KMS-11 (cell line): ENCODE measurements at regions not wholly inside any gene's neighbourhood (a gene's known extent, or its start where the extent isn't known, plus 50 kb on each side); places are given as distances from the start of the nearest gene placed in this dataset.
"Not testable (repeated sequence)": the region's sequence is repeated elsewhere in the genome, so short reads cannot be mapped to it uniquely, and the experiment has no call there.

Experiments used
- H2AFZ ChIP-seq: fragments of 200-600 bp; sonication (generic); 2 replicates; pipeline ENCODE4 v1.6.1; 2016; ENCODE audit warnings: antibody characterized with exemption, mixed run types, low read depth
- H3K27ac ChIP-seq: fragments of 200-600 bp; sonication (generic); 2 replicates; pipeline ENCODE4 v1.6.1; 2016; ENCODE audit warnings: mild to moderate bottlenecking, mixed run types
- H3K27me3 ChIP-seq: fragments of 200-600 bp; sonication (generic); 2 replicates; pipeline ENCODE4 v1.6.1; 2017; ENCODE audit warnings: mild to moderate bottlenecking, low read depth, mixed run types, moderate library complexity; ENCODE audit not compliant: insufficient read depth
- H3K36me3 ChIP-seq: fragments of 200-600 bp; sonication (generic); 2 replicates; pipeline ENCODE4 v1.6.1; 2017; ENCODE audit warnings: mild to moderate bottlenecking, mixed run types; ENCODE audit not compliant: insufficient read depth
- H3K4me1 ChIP-seq: fragments of 200-600 bp; sonication (generic); 2 replicates; pipeline ENCODE4 v1.6.1; 2016; ENCODE audit warnings: mild to moderate bottlenecking, low read depth, mixed run types; ENCODE audit not compliant: poor library complexity, severe bottlenecking
- H3K4me2 ChIP-seq: fragments of 200-600 bp; sonication (generic); 2 replicates; pipeline ENCODE4 v1.7.0; 2016; ENCODE audit warnings: mild to moderate bottlenecking, mixed run types
- H3K4me3 ChIP-seq: fragments of 200-600 bp; sonication (generic); IDR thresholded peaks from 2 replicates; pipeline ENCODE4 v1.6.1; 2017; ENCODE audit warnings: low read depth, low read length, mixed read lengths; ENCODE audit not compliant: insufficient read depth
- H3K79me2 ChIP-seq: fragments of 200-600 bp; sonication (generic); 2 replicates; pipeline ENCODE4 v1.6.1; 2016; ENCODE audit warnings: low read depth, mixed run types; ENCODE audit not compliant: insufficient read depth
- H3K9ac ChIP-seq: fragments of 200-600 bp; sonication (generic); 2 replicates; pipeline ENCODE4 v1.6.1; 2016; ENCODE audit warnings: mild to moderate bottlenecking, mixed run types
- H4K20me1 ChIP-seq: fragments of 200-600 bp; sonication (generic); 2 replicates; pipeline ENCODE4 v1.6.1; 2016; ENCODE audit warnings: mild to moderate bottlenecking, mixed run types; ENCODE audit not compliant: insufficient read depth
- TF ChIP-seq, protein P1 (sequence below): fragments of 200-600 bp; sonication (generic); conservative IDR thresholded peaks from 2 replicates; pipeline ENCODE4 v1.6.1; 2017; ENCODE audit warnings: low read depth, mild to moderate bottlenecking, antibody characterized with exemption, low read length, moderate library complexity, mixed read lengths

DNA sequence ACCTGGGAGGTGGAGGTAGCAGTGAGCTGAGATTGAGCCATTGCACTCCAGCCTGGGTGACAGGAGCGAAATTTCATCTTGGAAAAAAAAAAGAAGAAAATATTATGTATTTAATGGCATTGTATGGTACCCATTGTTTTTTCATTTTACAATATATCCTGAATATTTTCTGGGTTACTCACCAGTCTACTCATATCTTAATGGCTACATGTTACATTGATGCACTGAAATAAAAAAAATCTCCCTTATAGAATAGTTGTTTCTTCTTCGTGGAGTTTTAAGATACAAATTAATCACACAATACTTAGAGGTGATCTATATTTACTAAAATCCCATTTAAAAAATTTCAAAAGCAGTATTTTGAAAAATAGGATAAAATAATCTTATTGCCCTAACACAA lies 66.3 kb upstream of the XPO1 start:
- Histone ChIP-seq H3K4me2 (no peak overlapping the region), H3K79me2 (no peaks in the 10 kb centered on the region), H3K27ac (no peak overlapping the region), H3K36me3 (no peaks in the 10 kb centered on the region), H3K4me1 (no peaks in the 10 kb centered on the region), H3K4me3 (no peak overlapping the region), H2AFZ (no peak overlapping the region), H3K9ac (no peak overlapping the region), H3K27me3 (no peaks in the 10 kb centered on the region), H4K20me1 (no peaks in the 10 kb centered on the region)
- TF ChIP-seq, protein P1, sequence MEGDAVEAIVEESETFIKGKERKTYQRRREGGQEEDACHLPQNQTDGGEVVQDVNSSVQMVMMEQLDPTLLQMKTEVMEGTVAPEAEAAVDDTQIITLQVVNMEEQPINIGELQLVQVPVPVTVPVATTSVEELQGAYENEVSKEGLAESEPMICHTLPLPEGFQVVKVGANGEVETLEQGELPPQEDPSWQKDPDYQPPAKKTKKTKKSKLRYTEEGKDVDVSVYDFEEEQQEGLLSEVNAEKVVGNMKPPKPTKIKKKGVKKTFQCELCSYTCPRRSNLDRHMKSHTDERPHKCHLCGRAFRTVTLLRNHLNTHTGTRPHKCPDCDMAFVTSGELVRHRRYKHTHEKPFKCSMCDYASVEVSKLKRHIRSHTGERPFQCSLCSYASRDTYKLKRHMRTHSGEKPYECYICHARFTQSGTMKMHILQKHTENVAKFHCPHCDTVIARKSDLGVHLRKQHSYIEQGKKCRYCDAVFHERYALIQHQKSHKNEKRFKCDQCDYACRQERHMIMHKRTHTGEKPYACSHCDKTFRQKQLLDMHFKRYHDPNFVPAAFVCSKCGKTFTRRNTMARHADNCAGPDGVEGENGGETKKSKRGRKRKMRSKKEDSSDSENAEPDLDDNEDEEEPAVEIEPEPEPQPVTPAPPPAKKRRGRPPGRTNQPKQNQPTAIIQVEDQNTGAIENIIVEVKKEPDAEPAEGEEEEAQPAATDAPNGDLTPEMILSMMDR: no peak

DNA sequence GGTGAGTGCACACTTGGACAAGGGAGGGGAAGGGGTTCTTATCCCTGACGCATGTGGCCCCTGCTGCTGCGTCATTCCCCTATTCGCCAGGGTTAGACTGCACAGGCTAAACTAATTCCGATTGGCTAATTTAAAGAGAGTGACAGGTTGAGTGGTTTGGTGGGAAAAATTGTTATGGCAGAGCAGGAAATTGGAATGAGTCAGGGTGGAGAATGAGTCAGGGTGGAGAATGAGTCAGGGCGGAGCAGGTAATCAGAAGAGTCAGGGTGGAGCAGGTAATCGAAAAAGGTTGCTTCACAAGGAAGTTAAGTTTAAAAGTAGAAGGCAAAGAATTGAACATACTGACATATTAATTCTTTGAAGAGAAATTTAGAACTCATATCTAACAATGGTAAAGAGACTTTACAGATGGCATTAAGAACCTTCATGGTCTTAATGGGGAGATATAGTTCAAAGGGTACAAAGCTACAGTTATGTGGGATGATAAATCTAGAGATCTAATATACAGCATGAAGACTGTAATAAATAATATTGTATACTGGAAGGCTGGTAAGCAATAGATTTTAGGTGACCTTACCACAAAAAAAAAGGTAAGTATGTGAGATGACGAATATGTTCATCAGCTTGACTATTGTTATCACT lies 60.5 kb upstream of the XPO1 start:
- not testable (repeated sequence) for H3K79me2 ChIP-seq, H3K9ac ChIP-seq, H3K4me1 ChIP-seq, H3K36me3 ChIP-seq, H3K27me3 ChIP-seq, H2AFZ ChIP-seq, H3K4me2 ChIP-seq, H4K20me1 ChIP-seq, H3K4me3 ChIP-seq, H3K27ac ChIP-seq

DNA sequence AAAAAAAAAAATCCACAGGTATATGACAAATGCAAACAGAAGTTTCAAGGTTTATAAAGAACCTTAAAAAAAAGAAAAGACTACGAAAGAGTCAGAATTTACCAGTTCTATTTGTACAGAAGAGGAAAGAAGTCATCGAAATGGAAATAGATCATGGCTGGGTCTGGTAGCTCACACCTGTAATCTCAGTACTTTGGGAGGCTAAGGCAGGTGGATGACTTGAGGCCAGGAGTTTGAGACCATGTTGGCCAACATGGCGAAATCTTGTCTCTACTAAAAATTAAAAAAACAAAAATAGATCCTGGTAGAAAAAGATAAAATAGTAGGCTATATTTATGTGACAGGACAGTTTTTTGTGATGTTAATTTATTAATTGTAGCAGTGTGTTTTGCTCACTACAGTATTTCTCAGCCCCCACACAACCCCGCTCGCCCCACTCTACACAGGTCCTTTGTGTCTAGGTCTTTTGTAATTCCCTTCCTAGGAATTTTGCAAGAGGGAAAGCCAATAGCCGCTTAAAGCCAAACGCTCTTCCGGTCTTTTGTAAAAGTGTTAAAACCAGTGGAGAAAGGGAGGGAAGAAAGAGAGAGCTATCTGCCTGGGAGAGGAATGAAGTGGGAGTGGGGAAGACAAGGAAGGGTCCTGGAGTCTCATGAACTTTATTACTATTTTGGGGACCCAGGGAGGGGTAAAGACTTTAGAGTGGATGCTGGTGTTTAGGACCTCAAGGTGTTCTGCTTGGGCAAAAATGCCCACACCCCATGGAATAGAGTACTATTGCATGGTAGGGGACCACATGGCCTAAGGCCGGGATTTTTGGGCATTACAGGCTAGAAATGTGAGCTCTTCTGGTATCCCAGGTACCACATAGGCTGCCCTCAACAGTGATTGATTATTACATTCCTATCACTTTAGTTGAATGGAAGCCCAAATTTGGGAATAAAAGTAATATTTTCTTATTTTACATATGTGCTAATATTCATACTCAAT lies 59.4 kb upstream of the XPO1 start:
- H3K27ac ChIP-seq: no peak overlapping the region
- H3K27me3 ChIP-seq: no peaks in the 10 kb centered on the region
- TF ChIP-seq, protein P1: no peak
- H3K4me1 ChIP-seq: no peaks in the 10 kb centered on the region
- H3K4me2 ChIP-seq: no peak overlapping the region
- H4K20me1 ChIP-seq: no peaks in the 10 kb centered on the region
- H3K79me2 ChIP-seq: no peaks in the 10 kb centered on the region
- H3K9ac ChIP-seq: no peak overlapping the region
- H3K4me3 ChIP-seq: no peak overlapping the region
- H2AFZ ChIP-seq: no peak overlapping the region
- no peaks in the 10 kb centered on the region for H3K36me3 ChIP-seq

DNA sequence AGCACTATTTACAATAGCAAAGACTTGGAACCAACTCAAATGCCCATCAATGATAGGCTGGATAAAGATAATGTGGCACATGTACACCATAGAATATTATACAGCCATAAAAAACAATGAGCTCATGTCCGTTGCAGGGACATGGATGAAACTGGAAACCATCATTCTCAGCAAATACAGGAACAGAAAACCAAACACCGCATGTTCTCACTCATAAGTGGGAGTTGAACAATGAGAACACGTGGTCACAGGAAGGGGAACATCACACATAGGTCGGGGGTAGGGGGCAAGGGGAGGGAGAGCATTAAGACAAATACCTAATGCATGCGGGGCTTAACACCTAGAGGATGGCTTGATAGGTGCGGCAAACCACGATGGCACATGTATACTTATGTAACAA lies 56.0 kb upstream of the XPO1 start:
- not testable (repeated sequence) for H4K20me1 ChIP-seq, H3K27ac ChIP-seq, H3K4me1 ChIP-seq, H3K4me2 ChIP-seq, H3K36me3 ChIP-seq, H3K4me3 ChIP-seq, H3K9ac ChIP-seq, H2AFZ ChIP-seq, H3K79me2 ChIP-seq, H3K27me3 ChIP-seq

GRCh38 chr2:61593648-61594047 lies 55.5 kb upstream of the XPO1 start:
- not testable (repeated sequence) for H3K4me2 ChIP-seq, H4K20me1 ChIP-seq, H3K27ac ChIP-seq, H3K36me3 ChIP-seq, H3K4me3 ChIP-seq, H3K27me3 ChIP-seq, H3K9ac ChIP-seq, H2AFZ ChIP-seq, H3K4me1 ChIP-seq, H3K79me2 ChIP-seq
